ENCODE measurements at regions not wholly inside any gene's neighbourhood (a gene's known extent, or its start where the extent isn't known, plus 50 kb on each side); places are given as distances from the start of the nearest gene placed in this dataset.
"Not testable (repeated sequence)": the region's sequence is repeated elsewhere in the genome, so short reads cannot be mapped to it uniquely, and the experiment has no call there.

GRCh38 chr1:29681416-29681815 is 445.1 kb downstream of the PTPRU start:
- TF ChIP-seq CTCF, POLR2A, EP300, POLR2AphosphoS5 (IDR thresholded peaks at IDR 0.05): not testable (repeated sequence)

All from upper lobe of left lung (tissue), 4 donors.